T47D (cell line): ENCODE measurements at regions not wholly inside any gene's neighbourhood (a gene's known extent, or its start where the extent isn't known, plus 50 kb on each side); places are given as distances from the start of the nearest gene placed in this dataset.
A peak's percentile ranks its signal among the peaks of the same experiment; 100 is the strongest.

Source experiments
- DNase-seq, 2 experiments: peaks; one replicate each; pipeline versions ENCODE4 v3.0.0 to v3.0.0-alpha.2; 2011 to 2012; ENCODE audit warnings: low read depth in 1 of 2, low spot score in 1 of 2
- JUND ChIP-seq: IDR thresholded peaks from 2 replicates; pipeline ENCODE4 v1.6.1; 2012; ENCODE audit warnings: low read depth
- in situ Hi-C: cut with HindIII; loops from 2 replicates; pipeline ENCODE4 v1.10.0; 2016; ENCODE audit warnings: low sequenced_read_pairs, low pct_unique_long_range_greater_than_20kb

DNA sequence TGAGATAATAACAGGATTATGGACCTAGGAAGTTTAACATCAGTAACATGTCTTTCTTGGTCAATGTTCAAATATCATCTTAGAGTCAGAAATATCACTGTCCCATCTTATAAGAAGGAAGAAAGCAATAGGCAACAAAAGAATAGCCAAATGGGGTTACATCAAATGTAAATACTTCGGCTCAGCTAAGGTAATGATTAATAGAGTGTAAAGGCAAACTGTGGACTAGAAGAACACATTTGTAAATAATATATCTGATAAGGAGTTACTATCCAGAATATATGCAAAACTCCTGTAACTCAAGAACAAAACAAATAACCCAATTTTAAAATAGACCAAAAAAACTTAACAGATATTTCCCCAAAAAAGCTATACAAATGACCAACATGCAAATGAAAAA lies 630.3 kb downstream of the RPS29 start:
- in situ Hi-C loops = no loop called here
- TF ChIP-seq JUND = no peak
- DNase-seq = no peak

GRCh38 chr14:48954446-48954845 lies 631.7 kb downstream of the RPS29 start:
- DNase-seq = no peak
- in situ Hi-C loops = no loop called here
- no peak for TF ChIP-seq JUND

- DNase-seq = no peak
- in situ Hi-C loops = no loop called here
- no peak for TF ChIP-seq JUND
Observed at GRCh38 chr14:48944809-48945208, 641.4 kb downstream of the RPS29 start.

DNA sequence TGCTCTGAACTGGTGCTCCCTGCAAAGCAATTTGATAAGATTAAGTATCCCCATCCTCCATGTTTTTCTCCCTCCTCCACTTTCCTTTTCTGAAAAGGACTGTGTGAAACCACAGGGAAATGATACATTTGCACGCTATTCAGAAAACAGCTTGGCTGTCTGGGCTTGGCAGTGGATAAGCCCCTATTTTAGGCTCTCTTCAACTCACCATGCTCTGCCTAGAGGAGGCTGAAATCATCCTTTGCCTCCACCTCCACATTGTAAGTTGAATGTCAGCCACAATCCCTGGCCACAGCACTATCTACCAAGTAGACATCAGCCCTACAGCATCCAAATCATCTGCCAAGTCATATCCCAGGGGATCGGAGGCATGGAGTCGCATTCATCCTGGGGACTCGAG lies 642.3 kb downstream of the RPS29 start:
- TF ChIP-seq JUND = no peak

DNA sequence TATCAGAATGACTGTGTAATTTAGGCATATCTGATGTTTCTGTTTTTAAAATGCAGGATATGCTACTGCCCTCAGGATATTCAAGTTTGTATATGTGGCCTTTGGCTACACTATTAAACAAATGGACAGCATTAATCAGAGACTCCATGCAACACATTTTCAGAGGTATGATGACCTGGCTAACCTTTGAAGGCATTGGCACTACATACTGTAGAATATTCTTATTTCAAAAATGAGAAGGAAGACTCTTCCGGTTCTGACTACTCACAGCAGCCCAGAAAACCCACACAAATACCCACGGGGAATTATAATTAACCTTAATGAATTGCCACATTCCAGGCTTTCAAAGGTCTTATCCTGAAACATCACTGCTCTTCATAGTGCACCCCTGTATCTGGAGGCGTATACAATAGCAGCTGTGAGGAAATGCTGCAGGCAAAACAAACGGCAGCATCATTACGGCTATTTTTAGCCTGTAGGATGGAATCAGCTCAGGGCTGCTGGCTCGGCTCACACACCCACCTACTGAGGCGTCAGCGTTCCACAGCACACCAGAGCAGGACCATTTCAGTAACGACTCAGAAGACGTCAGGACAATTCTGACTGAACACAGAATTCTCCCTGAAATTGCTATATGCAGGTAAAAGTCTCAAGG lies 648.5 kb downstream of the RPS29 start:
- in situ Hi-C loops = no loop called here
- DNase-seq = peak in 1 of 2 experiments; percentile 9
- no peak for TF ChIP-seq JUND

More for the DNA sequence above, 642.3 kb downstream of the RPS29 start:
- DNase-seq = no peak
- in situ Hi-C loops = no loop called here

DNA sequence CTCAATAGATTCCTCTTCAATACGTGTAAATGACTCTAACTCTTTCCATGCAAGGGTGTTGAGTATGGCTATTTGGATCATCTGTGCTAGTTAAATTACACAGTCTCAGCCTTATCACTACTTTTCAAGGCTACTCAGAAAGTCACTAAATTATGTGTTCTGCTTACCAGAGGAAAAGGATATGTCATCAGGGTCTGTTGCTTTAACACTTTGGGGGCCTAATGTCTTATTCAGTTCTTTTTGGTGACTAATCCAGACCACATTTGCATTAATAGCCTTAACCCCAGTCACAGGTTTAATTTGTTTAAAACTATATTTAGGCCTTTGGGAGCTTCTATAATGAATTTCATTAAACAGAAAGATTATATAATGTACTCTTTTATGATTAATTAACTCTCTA lies 649.3 kb downstream of the RPS29 start:
- in situ Hi-C loops = no loop called here
- TF ChIP-seq JUND = no peak

DNA sequence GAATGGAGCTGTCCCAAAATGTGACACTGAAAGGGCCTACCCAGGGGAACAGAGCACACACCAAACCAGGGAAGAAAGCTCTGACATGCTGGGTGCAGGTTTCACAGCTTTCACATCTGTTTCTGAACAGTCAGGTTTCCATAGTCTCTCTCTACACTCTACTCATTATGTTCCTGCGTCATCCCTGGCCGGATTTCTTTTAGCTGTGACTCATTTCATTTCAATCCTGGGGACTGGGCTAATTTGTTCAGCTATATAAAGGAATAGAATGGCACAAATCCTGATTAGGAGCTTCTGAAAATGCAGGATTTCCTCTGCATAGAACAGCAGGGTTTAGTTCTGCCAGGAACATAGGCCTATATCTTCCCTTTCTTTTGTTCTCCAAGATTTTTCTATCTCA lies 649.8 kb downstream of the RPS29 start:
- DNase-seq = no peak
- TF ChIP-seq JUND = no peak
- in situ Hi-C loops = no loop called here

More for the DNA sequence above, 649.3 kb downstream of the RPS29 start:
- no peak for DNase-seq

- TF ChIP-seq JUND = no peak
- DNase-seq = no peak
- in situ Hi-C loops = no loop called here
Observed at GRCh38 chr14:48925184-48925583, 661.0 kb downstream of the RPS29 start.

DNA sequence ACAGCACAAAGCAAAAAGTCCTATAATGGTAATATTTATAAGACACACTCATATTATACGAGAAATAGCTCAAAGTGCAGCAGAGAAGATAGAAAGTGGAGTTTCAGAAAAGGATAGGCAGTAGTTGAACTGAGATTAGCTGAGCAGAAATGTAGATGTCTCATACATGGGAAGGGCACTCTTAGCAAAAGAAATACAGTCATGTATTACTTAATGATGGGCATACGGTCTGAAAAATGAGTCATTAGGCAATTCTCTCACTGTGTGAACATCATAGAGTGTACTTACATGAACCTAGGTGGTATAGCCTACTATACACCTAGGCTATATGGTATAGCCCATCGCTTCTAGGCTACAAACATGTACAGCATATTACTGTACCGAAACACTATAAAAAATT lies 671.3 kb downstream of the RPS29 start:
- DNase-seq = no peak
- in situ Hi-C loops = no loop called here
- TF ChIP-seq JUND = no peak

- in situ Hi-C loops = no loop called here
- no peak for TF ChIP-seq JUND
- DNase-seq = peak in 1 of 2 experiments; percentile 23
Observed at GRCh38 chr14:48914382-48914781, 671.8 kb downstream of the RPS29 start.

DNA sequence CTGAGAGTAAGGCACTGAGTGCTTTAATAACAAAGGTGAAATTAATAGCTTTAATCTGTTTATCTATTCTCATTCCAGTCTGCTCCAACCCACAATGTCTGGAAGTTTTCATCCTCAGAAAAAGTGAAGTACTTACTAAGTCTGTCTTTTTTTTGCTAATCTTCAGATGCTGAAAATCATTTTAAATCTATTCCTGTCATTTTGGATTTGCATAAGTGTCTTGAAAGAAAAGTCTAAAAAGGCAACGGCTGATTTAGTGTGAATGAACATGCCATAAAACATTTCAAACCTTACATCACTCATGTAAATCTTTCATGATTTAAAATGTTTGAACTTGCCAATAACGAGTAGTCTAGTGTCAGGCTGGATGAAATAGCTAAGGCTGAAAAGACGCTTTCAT lies 685.6 kb downstream of the RPS29 start:
- TF ChIP-seq JUND = no peak
- in situ Hi-C loops = no loop called here
- no peak for DNase-seq

DNA sequence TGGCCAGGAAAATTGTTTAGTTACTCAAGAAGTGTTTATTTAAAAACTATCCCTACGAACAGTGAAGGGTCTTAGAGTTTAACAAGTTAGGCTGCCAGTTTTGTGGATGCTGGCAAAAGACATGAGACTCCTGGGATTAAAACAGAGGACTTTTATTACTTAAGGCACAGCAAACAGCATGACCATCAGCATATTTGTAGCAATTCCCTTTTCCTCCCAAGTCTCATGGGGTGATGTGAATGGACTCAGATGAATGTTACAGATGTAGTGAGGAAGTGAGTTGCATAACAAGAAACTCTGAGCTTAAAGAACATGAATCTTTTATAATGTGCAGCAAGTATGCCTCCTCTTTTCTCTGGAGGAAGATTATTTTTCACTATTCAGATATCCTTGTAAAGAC lies 695.8 kb downstream of the RPS29 start:
- in situ Hi-C loops = no loop called here
- DNase-seq = no peak
- no peak for TF ChIP-seq JUND

- in situ Hi-C loops = no loop called here
- no peak for TF ChIP-seq JUND
- no peak for DNase-seq
Observed at GRCh38 chr14:48876806-48877340, 709.3 kb downstream of the RPS29 start.

GRCh38 chr14:48874711-48875110 lies 711.5 kb downstream of the RPS29 start:
- in situ Hi-C loops = no loop called here
- no peak for DNase-seq
- no peak for TF ChIP-seq JUND

DNA sequence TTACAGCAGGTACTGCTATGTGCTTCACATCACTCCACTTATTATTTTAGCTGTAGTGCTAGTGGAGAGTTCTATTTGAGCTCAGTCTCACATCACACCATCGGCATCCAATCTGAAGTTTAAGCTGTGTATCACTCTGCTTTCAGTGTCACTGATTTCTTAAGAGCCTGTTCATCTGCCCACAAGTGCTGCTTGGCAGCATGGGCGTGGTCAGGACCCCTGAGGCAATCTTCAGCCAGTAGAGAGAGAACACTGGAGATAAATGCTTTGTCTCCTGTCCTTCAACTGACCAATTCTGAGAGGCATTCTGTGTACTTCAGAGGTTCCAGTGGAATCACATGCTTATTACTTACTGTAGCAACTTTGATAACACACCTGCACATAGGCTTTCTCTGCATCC lies 728.8 kb downstream of the RPS29 start:
- in situ Hi-C loops = no loop called here
- DNase-seq = no peak
- TF ChIP-seq JUND = no peak
